Fibroblast of peridontal ligament (primary cell): ENCODE measurements at regions not wholly inside any gene's neighbourhood (a gene's known extent, or its start where the extent isn't known, plus 50 kb on each side); places are given as distances from the start of the nearest gene placed in this dataset.
A peak's percentile ranks its signal among the peaks of the same experiment; 100 is the strongest.

ENCODE experiments used
- DNase-seq: peaks from one replicate; pipeline ENCODE4 v3.0.0-alpha.2; 2010; ENCODE audit errors: extremely low read depth

DNA sequence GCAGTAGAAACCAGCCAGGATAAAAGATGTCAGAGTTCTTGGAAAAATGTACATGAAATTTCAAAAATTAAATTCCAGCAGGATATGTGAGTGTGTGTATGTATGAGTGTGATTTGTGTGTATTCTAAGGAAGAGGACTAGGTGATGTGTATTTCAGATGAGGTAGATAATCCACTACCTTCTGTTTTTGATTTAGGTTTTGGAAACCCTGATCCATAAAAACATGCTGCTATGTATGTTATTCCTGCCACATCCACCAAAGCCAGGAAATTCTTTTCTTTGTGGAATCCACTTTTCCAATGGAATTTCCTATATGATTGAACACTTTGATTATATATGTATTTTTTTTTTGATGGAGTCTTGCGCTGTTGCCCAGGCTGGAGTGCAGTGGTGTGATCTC lies 276.9 kb downstream of the UQCRFS1 start:
- DNase-seq, result no peak

DNA sequence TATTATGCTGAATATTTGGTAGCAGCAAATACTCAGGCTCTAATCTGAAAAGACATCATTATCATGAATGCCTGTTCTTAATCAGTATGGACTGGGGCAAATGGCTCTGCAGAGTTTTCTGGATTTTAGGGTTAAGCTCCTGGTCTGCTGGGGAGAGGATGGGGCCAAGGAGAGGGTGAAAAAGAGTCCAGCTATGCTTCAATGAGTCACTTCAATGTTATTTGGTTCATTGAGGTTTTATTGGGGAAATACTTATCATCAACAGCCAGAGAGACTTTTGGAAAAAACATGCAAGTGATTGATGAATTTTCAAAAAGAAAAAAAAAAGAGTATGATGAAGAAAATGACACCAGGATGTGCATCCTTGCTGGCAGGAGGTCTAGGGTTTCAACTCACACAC lies 278.3 kb downstream of the UQCRFS1 start:
- DNase-seq, result no peak

DNA sequence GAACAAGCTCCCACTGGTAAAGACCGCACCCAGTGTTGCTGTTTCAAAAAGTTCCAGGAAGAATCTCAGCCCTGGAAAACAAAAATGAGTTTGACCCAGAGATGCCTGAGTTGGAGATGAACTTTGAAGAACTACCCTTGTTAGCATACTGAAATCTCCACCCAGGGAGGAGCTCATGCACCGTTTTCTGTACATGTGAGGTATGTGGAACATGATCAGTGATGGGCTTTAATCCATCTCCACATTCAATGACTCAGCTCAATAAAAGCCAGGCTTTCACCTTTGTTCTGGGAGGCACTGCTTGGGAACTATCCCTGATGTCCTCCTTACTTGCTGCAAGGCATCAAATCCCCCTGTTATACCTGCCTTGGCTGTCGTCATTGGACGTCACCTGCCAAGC lies 279.9 kb downstream of the UQCRFS1 start:
- DNase-seq, result no peak

DNA sequence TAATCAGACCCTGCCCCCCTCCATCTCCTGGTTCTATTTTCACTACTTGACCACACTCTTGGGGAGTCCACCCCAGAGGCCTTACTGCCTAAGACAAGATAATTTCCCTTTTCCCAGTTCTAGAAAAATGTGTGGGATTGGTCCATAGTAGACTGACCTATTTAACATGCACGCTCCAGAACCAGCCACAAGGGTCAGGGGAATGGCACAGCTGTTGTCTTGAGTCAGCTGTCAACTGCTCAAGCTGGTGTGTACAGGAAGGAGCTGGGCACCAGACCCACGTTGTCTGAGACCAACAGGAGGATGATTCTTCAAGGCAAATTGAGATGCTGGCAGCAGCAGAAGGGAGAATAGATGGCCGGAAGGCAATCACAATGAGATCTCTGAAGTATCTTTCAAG lies 280.5 kb downstream of the UQCRFS1 start:
- DNase-seq, result no peak

DNA sequence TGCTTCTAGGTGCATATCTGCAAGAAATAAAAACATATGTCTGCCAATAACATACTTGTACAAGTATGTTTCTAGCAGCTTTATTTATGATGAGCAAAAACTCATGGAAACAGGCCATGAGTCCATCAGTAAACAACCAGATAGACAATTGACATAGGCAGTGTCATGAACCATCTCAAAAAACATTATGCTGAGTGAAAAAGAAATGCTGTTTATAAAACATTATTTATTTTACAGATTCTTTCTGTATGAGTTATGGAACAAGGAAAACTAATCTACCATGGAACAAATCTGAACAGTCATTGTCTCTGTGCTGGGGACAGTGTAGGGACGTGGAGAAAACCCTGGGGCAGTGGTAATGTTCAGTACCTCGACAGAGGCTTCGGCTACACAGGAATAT lies 283.9 kb downstream of the UQCRFS1 start:
- no peak for DNase-seq

DNA sequence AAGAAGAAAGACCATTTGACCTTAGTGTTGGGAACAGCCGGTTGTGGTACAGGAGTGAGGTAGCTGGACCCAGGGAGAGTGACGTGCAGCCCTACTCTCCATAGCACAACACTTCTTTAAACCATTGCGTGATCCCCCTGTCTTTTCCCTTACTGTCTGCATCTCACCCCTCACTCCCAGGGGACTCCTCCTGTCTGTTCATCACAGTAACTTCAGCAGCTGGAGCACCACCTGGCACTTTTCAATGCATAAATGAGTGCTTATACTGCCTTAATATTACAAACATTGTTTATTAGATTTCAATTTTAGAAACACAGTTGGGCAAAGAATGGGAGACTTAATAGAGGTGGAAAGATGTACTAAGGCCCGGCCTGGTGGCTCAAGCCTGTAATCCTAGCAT lies 285.5 kb downstream of the UQCRFS1 start:
- no peak for DNase-seq

DNA sequence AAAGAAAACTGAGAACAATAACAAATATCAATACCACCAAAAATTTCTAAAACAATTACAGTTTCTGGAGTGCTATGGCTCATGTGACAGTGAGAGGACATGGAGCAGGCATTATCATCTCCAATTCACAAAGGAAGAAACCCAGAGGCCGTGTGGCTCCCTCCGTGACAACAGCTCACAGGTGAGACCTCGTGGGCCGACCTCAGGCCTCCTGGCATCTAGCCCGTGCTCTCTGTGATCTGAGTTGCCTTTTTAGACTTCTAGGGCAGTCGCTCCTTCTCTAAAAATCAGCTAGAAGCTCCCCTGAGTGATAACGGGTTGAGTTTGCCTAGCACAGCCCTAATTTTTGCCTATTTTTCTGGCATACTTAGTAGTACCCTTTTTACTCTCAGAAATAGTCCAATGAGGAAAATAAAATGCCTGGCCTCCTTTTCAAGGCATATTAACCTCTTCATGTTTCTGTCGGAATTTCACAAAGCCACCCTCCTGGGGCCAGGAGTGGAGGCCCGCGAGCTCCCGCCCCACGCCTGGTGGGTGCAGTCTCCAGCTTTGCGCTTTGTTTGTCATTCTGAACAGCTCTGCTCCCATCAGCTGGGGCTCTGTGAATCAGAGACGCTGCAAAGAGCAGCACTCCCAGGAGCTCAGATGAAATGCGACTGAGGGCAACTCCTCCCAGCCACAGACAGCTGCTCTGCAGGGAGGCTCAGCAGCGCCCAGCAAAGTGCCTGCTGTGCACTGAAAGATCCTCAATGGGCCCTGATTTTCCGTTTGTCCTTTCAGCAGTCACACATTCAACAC lies 292.5 kb downstream of the UQCRFS1 start:
- DNase-seq, result no peak

DNA sequence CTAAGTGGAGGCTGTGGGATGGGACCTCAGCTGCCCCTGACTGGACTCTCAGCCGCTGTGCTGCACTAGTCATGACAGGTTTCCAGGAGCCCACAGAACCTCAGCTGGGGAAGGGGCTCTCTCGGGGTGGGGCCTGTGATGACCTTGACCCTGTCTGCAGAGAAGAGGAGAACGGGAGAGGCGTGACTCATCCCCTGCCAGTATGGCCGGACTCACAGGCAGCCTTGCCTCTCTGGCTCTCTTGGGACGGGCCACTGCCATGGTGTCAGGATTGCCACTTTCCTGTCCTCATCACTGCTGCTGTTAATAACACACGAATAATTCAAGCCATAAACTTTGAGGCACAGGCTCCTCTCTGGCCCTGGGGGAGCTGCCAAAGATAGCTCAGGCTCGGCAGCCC lies 295.3 kb downstream of the UQCRFS1 start:
- DNase-seq, result no peak

DNA sequence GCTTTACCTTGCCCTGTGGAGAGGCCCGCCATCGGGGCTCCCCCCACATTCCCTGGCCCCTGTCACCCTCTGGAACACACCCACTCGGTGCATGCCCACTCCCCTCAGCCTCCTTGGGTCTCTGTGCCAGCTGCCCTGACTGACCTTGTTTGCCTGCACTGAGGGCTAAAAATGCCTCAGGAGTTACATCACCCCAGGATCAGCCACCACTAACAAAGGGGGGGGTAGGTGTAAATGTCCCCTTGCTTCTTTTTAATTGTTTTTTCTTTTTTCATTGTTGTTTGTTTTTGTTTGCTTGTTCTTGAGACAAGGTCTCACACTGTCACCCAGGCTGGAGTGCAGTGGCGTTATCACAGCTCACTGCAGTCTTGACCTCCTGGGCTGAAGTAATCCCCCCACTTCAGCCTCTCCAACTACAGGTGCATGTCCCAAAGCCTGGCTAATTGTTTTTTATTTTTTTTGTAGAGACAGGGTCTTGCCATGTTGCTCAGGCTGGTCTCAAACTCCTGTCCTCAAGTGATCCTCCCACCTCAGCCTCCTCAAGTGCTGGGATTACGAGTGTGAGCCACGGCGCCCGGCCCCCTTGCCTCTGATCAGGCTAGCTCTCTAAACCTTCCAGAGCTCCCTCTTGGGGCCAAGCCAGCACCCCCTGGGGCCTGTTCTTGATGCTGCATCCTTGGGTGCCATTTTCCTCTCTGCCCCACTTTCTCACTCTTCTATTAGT lies 297.1 kb downstream of the UQCRFS1 start:
- DNase-seq, result no peak

DNA sequence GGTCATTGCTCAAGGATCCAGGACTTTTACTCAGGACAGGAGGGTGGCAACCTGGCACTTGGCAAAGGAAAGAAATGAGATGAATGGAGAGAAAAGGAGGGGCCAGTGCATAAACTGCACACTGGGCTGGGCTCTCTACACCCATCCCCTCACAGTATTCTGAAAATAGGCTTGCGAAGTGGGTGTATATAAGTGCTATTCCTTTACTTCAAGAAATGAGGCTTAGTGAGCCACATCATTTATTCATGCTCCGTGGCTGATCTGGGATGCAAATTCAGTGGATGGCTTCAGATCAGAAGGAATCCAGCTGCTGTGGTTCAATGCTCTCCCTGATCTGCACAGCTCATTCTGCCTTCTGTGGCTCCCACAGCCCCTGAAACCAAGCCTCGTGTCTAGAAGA lies 297.7 kb downstream of the UQCRFS1 start:
- DNase-seq, result no peak

DNA sequence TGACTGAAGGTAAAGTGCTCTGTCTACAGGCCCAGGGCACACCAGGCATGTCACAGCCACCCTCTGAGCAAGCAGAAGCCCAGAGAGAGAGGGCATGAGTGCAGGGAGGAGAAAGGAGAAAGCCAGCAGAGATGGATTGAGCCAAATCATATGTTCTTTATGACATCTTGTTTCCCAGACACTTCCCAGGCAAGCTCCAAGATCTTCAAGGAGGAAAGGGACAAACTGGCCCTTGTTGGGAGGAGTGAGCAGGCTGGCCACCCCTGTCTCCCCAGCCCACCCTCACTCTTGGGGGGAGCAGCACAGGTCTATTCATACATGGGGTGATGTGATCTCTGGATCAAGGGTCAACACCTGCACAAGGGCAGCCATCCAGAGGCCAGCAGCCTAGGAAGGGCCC lies 298.8 kb downstream of the UQCRFS1 start:
- no peak for DNase-seq

DNA sequence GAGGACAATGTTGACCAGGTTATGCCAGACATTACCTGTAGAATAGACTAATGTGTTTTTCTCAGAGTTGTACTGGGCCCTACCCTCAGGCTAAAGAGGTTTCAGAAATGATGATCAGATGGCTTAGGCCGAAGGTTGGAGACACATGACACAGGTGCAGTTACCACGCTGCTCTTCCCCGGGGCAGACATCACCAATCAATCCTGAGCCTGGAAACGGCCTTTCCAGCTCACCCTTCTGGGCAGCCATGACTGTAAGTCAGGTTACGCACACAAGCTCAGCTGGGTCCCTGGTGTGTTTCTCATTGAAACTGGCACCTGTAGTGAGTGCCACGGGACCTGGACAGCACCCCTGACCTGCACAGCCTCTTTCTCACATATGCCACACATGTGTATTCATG lies 299.3 kb downstream of the UQCRFS1 start:
- no peak for DNase-seq

DNA sequence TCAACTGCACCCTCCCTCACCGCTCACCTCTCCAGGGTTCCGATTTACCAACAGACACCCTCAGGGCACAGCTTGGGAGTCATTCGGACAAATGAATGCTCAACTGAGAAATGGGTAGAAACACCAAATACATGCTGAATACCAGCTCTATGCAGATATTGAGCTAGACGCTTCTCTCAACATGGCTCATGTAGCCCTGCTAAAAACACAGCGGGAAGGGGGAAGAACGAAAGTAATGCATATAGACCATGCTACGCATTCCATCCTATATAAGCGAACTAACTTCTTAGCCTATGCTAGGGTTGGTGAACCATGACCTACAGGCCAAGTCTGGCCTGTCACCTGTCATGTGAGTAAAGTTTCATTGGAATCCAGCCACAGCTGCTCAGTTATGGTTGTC lies 304.0 kb downstream of the UQCRFS1 start:
- DNase-seq, result no peak

DNA sequence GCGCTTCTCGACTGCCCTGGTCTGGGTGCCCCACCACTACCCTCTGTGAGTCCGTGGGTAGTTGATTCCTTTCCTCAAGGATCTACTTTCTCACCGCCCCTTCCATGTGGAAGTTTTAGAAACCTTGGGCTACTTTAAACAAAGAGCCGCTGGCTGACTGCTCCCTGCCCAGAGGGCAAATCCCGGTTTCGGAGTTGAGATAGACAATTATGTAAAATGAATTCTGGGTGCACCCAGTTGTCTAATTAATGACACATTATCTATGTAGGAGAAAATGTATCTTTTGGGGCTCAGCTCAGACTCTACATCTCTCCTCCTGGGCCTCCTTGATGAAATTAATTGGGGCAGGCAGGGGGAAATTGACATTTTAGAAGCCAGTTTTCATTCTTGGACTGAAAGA lies 305.4 kb downstream of the UQCRFS1 start:
- no peak for DNase-seq

DNA sequence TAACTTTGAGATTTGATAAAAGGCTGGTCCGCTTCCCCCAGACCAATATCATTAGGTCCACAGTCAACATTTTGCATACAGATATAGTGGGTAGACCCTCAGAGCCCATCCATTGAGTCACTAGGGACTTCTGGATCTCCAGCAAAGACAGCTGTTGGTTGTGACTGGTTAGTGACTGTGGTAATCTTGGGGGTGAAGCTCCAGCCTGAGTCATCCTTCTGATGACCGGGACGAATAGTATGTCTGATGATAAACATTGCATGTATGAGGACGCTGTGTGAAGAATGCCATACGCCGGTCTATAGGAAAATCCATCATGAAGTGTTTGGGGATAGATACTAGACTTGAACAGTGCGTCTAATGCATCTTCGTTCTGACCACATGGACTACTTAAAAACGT lies 307.0 kb downstream of the UQCRFS1 start:
- DNase-seq, result no peak

DNA sequence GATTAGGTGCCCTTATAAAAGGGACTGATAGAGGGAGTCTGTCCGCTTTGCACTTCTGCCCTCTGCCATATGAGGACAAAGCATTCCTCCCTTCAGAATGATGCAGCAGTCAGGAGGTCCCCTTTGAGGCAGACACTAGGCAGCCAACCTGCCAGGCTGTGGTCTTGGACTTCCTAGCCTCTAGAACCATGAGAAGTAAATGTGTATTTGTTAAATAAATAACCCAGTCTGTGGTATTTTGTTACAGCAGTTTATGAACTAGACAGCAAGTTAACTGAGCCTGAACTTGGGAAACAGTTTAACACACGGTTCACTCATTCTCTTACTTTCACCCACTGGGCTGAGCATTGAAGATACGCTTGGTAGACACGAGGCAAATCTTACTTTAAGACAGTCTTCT lies 313.2 kb downstream of the UQCRFS1 start:
- no peak for DNase-seq

DNA sequence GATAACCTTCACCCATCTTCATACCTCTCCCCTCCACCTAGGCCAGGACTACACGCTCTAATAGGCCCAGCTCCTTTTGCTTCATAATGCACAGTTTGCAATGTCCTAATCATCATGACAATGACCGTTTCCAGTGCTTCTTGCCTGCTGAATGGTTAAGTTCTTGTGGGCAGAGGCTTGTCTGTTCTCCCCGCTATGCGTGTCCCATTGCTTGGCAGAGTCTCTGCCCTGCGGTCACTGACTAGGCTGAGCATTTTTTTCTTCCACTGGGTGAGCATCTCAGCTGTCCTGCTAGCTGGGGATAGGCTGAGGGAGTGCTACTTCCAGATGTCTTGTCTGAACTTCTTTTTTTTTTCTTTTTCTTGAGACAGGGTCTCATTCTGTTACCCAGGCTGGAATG lies 314.7 kb downstream of the UQCRFS1 start:
- peak; percentile 3 for DNase-seq

DNA sequence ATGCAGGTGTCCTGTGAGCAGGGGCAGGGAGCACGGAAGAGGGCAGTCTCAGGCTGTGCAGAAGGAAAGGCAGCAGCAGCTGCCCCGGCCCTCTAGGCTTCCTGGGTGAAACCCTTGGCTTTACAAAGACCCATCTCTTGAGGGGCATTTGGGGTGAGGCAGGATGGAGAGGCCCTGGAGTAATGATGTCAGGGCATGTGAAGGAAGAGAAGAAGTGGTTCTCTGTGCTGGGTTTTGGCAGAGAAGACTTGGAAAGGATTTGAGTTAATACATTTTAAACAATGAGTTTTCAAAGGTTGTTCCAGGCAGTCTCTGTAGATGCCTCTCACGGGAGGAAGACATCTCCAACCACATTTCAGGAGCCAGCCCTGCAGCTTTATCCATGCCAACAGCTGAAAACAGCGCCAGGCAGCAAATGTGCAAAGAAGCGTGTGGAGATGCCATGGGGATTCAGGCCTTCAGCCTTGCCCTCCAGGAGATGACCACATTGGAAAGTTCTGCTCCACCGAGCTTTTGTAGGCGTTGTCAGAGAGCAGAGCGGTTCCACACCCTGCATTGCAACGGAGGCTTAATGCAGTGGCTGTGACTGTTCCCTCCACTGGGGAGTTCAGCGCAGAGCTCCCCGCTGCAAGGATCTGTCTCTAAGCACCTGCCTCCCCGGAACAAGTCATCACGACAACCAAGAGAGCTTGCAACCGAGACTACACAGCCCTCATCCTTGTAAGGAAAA lies 322.8 kb downstream of the UQCRFS1 start:
- no peak for DNase-seq

DNA sequence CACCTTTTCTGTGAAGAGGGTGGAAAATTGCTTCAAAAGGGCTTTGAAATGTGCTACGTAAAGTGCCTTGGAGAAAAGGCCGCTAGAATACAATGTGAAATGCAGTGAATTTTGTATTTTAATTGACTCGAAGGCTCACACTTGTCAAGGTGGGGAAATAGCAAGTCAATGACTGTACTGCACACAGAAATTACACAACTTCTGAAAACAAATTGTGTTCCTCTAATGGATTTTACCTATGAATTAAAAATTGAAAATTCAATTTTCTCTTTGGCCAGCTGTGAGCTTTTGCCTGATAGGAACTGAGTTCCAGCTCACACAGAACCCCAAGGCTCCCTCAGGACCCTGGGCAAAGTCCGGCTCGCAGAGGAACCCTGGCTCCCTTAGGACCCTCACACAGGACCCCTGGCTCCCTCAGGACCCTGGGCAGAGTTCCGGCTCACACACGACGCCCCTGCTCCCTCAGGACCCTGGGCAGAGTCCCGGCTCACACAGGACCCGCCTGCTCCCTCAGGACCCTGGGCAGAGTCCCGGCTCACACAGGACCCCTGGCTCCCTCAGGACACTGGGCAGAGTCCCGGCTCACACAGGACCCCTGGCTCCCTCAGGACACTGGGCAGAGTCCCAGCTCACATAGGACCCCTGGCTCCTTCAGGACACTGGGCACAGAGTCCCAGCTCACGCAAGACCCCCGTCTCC lies 324.9 kb downstream of the UQCRFS1 start:
- no peak for DNase-seq

DNA sequence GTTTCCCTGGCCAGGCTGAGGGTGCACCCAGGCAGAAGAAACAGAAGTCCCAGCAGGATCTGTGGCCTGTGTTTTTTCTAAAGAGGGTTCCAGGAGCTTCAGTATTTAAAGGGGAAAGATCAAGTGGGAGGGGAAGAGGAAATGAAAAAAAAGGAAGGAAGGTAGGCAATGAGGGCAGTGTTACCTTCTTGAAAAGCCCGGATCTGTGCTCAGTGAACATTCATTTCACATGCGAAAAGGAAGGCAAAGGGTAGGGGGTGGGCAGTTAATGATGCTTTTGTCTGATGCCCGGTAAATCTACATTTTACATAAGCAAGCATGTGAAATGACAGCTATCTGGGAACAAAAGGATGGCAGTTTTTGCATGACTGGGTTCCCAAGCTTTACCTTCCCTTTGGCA lies 326.2 kb downstream of the UQCRFS1 start:
- no peak for DNase-seq

DNA sequence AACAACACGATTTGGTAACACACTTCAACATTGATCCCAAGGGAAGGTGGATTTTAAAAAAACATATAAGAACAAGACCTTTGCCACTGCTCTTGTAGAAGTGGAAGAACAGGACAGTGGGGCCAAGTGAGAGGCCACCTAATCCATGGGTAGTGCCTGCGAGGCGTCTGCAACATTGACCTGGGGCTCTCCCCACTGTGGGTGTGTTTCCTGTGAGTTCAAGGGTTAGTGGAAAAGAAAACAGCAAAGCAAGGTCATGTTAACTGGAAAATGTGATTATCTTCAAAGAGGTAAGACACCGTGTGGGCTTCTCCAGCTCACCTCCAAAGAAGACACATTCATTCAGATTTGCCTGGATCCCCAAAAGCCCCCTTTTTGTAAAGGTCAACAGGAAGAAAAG lies 327.0 kb downstream of the UQCRFS1 start:
- no peak for DNase-seq

DNA sequence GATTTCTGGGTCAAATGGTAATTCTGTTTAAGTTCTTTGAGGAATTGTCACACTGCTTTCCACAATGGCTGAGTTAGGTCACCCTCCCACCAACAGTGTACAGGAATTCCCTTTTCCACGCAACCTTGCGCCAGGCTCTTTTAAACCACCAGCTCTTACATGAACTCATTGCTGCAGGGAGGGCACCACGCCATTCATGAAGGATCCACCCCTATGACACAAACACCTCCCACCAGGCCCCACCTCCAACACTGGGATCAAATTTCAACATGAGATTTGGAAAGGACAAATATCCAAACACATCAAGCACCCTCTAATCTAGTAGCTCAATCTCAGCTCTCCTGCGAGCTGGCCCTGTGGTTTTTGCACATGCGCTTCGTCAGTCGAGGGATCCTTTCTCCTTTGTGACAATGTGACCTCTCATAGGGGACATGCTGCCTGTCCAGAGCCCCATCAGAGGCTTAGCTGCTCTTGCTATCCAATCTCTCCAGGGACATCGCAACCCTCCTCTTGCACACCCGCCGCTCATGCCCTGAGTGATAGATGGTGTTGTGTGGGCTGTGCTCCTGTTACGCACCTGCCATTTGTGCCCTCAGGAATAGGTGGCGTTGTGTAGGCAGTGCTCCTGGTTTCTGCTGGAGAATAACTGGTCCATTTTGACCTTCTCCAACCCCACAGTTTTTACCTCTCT lies 328.0 kb downstream of the UQCRFS1 start:
- no peak for DNase-seq
